ENCODE measurements at regions not wholly inside any gene's neighbourhood (a gene's known extent, or its start where the extent isn't known, plus 50 kb on each side); places are given as distances from the start of the nearest gene placed in this dataset.

DNA sequence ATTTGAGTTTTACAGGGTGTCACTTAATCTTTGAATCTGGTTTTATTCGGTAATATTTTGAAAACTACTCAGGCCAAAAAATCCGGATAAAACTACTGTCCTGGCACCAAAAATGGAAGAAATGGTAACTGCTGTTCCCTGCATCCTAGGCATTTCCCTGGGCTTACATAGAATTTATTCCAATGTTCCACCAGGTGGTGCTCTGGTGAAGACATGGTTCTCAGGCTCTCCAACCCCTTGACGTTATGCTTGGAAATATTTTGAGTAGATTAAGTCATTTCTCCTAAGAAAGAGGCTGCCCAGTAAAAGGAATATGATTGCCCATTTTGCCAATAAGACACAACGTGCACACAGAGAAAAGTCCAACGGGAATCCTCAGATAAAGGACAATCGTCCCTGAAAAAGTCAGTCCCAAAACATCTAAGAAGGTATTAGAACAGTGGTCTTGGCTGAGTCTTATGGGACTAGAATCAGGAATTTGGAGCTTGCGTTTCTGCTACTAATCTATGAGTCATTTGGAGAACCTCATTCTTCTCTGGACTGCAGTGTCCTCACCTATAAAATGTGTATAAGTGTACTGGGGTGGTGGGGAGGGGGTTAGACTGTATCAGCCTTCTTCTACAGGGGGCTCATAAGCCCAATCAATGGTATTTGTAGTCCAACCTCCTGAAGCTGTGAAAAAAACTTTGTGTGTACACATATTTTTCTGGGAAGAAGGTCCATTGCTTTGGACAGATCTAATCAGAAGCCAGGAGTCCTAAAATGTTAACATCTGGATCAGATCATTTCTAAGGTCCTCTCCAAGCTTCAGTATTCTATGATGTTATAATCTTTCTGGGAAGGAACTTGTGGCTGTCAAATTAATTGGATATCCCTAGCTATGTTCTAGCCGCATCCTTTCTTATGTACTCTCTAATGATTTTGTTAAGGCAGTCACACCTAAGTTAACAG, 131.0 kb upstream of the BMP2 start:
- Histone ChIP-seq H3K9me3 (ENCODE audit: control insufficient read depth in 2 of 2, insufficient read depth in 1 of 2, low read length in 1 of 2) (no peaks in the 10 kb centered on the region), H3K4me3 (ENCODE audit: low read length in 2 of 2) (no peak overlapping the region), H3K27ac (ENCODE audit: low read depth in 1 of 2, low read length in 1 of 2) (no peak overlapping the region), H3K4me1 (ENCODE audit: control insufficient read depth in 2 of 2, insufficient read depth in 2 of 2, low read length in 2 of 2) (no peaks in the 10 kb centered on the region), H3K27me3 (ENCODE audit: control insufficient read depth in 2 of 2, insufficient read depth in 1 of 2, low read length in 1 of 2) (no peaks in the 10 kb centered on the region), H3K36me3 (ENCODE audit: control insufficient read depth in 2 of 2, insufficient read depth in 2 of 2, low read length in 1 of 2) (no peaks in the 10 kb centered on the region)
- no peak for DNase-seq (ENCODE audit: low read depth in 6 of 9, low spot score in 9 of 9)
- WGBS = 66% methylated on average over 8 of the region's 8 CpGs

DNA sequence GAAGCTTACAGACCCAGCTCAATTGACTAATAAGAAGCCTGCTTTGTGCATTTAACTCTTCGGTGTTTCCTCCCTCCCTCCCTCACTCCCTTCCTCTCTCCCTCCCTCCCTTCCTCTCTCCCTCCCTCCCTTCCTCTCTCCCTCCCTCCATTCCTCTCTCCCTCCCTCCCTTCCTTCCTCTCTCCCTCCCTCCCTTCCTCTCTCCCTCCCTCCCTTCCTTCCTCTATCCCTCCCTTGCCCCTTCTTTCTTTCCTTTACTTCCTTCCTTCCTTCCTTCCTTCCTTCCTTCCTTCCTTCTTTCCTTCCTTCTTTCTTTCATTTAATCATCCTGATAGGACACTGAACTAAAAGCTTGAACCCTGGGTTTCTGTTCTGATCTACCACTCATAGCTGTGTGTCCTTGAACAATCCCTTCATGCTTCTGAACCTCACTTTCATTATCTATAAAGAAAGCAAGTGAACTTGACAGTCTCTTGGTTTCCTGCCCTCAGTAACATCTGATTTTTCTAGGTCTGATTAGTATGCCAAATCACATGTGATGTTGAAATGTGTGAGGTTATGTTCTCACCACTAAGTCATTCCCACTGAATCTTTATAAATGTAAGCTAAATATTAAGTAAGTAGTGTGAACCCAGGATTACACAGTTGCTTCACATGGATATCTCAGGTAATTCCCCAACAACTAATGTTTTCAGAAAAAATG, 132.3 kb upstream of the BMP2 start:
- no peaks in the 10 kb centered on the region for H3K9me3 ChIP-seq (ENCODE audit: control insufficient read depth in 2 of 2, insufficient read depth in 1 of 2, low read length in 1 of 2)
- 94% methylated on average over 1 of the region's 1 CpG for WGBS
- H3K27me3 ChIP-seq (ENCODE audit: control insufficient read depth in 2 of 2, insufficient read depth in 1 of 2, low read length in 1 of 2) = no peaks in the 10 kb centered on the region
- no peaks in the 10 kb centered on the region for H3K4me1 ChIP-seq (ENCODE audit: control insufficient read depth in 2 of 2, insufficient read depth in 2 of 2, low read length in 2 of 2)
- no peak overlapping the region for H3K27ac ChIP-seq (ENCODE audit: low read depth in 1 of 2, low read length in 1 of 2)
- no peaks in the 10 kb centered on the region for H3K36me3 ChIP-seq (ENCODE audit: control insufficient read depth in 2 of 2, insufficient read depth in 2 of 2, low read length in 1 of 2)
- DNase-seq (ENCODE audit: low read depth in 6 of 9, low spot score in 9 of 9) = no peak
- H3K4me3 ChIP-seq (ENCODE audit: low read length in 2 of 2) = no peak overlapping the region

DNA sequence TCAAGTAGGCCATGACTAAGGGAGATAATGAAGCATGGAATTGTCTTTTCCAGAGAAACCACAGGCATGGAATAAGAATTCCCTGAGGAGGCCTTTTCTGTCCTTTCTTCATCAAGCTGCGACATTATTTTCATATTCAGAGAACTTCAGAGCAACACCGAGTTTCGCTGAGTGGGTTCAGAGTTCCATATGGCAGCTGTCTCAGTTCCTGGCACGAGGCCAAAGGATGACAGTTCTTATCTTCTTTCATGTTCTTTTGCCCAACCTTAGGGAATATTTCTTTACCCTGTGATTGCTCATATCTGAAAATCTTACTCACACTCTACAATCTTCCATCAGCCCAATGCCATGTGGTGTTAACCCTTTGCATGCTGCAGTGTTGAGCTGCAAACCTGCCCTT, 135.3 kb upstream of the BMP2 start:
- no peak for DNase-seq (ENCODE audit: low read depth in 6 of 9, low spot score in 9 of 9)
- Histone ChIP-seq H3K27ac (ENCODE audit: low read depth in 1 of 2, low read length in 1 of 2) (no peak overlapping the region), H3K36me3 (ENCODE audit: control insufficient read depth in 2 of 2, insufficient read depth in 2 of 2, low read length in 1 of 2) (no peaks in the 10 kb centered on the region), H3K9me3 (ENCODE audit: control insufficient read depth in 2 of 2, insufficient read depth in 1 of 2, low read length in 1 of 2) (no peaks in the 10 kb centered on the region), H3K4me1 (ENCODE audit: control insufficient read depth in 2 of 2, insufficient read depth in 2 of 2, low read length in 2 of 2) (no peaks in the 10 kb centered on the region), H3K27me3 (ENCODE audit: control insufficient read depth in 2 of 2, insufficient read depth in 1 of 2, low read length in 1 of 2) (no peaks in the 10 kb centered on the region), H3K4me3 (ENCODE audit: low read length in 2 of 2) (no peak overlapping the region)
- 91% methylated on average over 4 of the region's 4 CpGs for WGBS

DNA sequence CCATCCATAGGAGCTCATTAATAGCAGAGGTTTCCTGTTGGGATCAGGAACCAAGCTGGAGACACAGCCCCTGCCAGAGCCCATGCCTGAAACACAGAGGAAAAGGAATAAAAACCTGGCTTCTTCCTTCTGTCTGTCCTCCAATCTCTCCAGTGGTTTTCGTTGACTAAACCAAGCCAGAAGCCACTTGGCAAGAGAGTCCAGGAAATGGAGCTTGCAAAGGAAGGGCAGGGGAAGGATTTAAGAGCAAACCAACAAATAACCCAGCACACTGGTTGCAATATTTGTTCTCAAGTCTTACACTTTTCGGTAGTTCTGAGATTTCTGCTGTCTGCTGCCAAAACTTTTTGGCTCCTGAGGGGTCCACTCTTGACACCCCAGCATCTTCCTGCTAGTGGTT, 137.0 kb upstream of the BMP2 start:
- 69% methylated on average over 2 of the region's 2 CpGs for WGBS
- no peak for DNase-seq (ENCODE audit: low read depth in 6 of 9, low spot score in 9 of 9)
- no peaks in the 10 kb centered on the region for H3K4me1 ChIP-seq (ENCODE audit: control insufficient read depth in 2 of 2, insufficient read depth in 2 of 2, low read length in 2 of 2)

DNA sequence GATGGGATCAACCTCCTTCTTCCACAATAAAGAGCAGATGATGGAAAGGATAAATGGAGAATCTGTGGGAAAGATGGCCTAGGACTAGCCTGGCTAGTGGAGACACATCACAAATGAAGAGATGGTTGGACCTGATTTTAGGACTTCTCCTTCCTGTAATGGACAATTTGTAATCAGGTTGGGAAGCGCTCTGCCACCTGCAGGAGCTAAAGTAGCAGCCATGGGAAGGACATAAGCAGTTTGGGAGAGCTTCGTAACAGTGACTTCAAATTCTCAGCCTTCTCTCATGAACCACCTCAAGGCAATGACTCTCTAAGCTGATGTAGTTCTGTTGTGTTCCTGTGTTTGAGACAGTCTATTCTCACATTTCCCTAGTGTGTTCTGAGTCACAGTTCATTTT, 137.9 kb upstream of the BMP2 start:
- 97% methylated on average over 2 of the region's 2 CpGs for WGBS
- Histone ChIP-seq H3K9me3 (ENCODE audit: control insufficient read depth in 2 of 2, insufficient read depth in 1 of 2, low read length in 1 of 2) (no peaks in the 10 kb centered on the region), H3K27ac (ENCODE audit: low read depth in 1 of 2, low read length in 1 of 2) (no peak overlapping the region), H3K4me1 (ENCODE audit: control insufficient read depth in 2 of 2, insufficient read depth in 2 of 2, low read length in 2 of 2) (no peaks in the 10 kb centered on the region), H3K27me3 (ENCODE audit: control insufficient read depth in 2 of 2, insufficient read depth in 1 of 2, low read length in 1 of 2) (no peaks in the 10 kb centered on the region), H3K36me3 (ENCODE audit: control insufficient read depth in 2 of 2, insufficient read depth in 2 of 2, low read length in 1 of 2) (no peaks in the 10 kb centered on the region), H3K4me3 (ENCODE audit: low read length in 2 of 2) (no peak overlapping the region)
- DNase-seq (ENCODE audit: low read depth in 6 of 9, low spot score in 9 of 9) = no peak

More for the DNA sequence above, 137.0 kb upstream of the BMP2 start:
- H3K4me3 ChIP-seq (ENCODE audit: low read length in 2 of 2) = no peak overlapping the region
- no peaks in the 10 kb centered on the region for H3K9me3 ChIP-seq (ENCODE audit: control insufficient read depth in 2 of 2, insufficient read depth in 1 of 2, low read length in 1 of 2)
- H3K27ac ChIP-seq (ENCODE audit: low read depth in 1 of 2, low read length in 1 of 2) = no peak overlapping the region
- no peaks in the 10 kb centered on the region for H3K27me3 ChIP-seq (ENCODE audit: control insufficient read depth in 2 of 2, insufficient read depth in 1 of 2, low read length in 1 of 2)
- H3K36me3 ChIP-seq (ENCODE audit: control insufficient read depth in 2 of 2, insufficient read depth in 2 of 2, low read length in 1 of 2) = no peaks in the 10 kb centered on the region

DNA sequence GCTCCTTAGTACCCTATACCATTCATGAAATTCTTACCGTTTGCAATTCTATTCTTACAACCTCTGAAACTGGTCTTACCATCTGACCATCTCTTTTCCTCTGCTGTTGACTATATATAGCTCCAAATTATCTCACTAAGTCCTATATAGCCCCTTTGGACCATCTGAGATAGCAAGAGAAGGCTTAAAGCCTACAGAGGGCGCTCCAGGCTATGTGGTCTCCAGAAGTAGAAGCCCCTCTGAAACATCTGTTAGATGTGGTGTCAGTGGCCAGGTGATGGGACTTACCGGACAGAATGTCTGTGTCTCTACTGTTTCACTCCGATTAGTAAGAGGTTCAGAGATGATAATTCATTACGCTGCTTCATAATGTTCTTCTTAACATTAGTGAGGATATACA, 140.7 kb upstream of the BMP2 start:
- no peak for DNase-seq (ENCODE audit: low read depth in 6 of 9, low spot score in 9 of 9)
- Histone ChIP-seq H3K27me3 (ENCODE audit: control insufficient read depth in 2 of 2, insufficient read depth in 1 of 2, low read length in 1 of 2) (no peaks in the 10 kb centered on the region), H3K36me3 (ENCODE audit: control insufficient read depth in 2 of 2, insufficient read depth in 2 of 2, low read length in 1 of 2) (no peaks in the 10 kb centered on the region), H3K9me3 (ENCODE audit: control insufficient read depth in 2 of 2, insufficient read depth in 1 of 2, low read length in 1 of 2) (no peaks in the 10 kb centered on the region), H3K4me3 (ENCODE audit: low read length in 2 of 2) (no peak overlapping the region), H3K27ac (ENCODE audit: low read depth in 1 of 2, low read length in 1 of 2) (no peak overlapping the region), H3K4me1 (ENCODE audit: control insufficient read depth in 2 of 2, insufficient read depth in 2 of 2, low read length in 2 of 2) (no peaks in the 10 kb centered on the region)
- 81% methylated on average over 5 of the region's 5 CpGs for WGBS

DNA sequence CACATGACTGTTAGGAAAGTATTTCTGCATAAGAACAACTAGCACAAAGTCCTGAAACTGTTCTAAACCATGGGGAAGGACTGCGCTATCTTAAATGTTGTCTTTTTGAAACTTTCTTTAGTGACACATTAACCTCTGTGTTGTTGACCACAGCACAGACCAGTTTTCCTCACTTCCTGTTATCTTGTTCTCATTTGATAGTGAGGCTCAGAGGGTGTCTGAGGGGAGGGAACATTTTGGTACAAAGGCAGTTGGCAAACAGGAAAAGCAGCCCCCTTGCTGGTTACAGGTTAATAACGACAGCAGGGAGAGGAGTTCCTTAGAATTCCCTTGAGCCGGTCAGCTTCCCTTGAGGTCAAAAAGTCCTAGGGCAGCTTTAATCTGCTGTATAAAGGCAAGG, 143.5 kb upstream of the BMP2 start:
- Histone ChIP-seq H3K27me3 (ENCODE audit: control insufficient read depth in 2 of 2, insufficient read depth in 1 of 2, low read length in 1 of 2) (no peaks in the 10 kb centered on the region), H3K4me1 (ENCODE audit: control insufficient read depth in 2 of 2, insufficient read depth in 2 of 2, low read length in 2 of 2) (no peaks in the 10 kb centered on the region), H3K27ac (ENCODE audit: low read depth in 1 of 2, low read length in 1 of 2) (no peak overlapping the region), H3K4me3 (ENCODE audit: low read length in 2 of 2) (no peak overlapping the region), H3K9me3 (ENCODE audit: control insufficient read depth in 2 of 2, insufficient read depth in 1 of 2, low read length in 1 of 2) (no peaks in the 10 kb centered on the region), H3K36me3 (ENCODE audit: control insufficient read depth in 2 of 2, insufficient read depth in 2 of 2, low read length in 1 of 2) (no peaks in the 10 kb centered on the region)
- no peak for DNase-seq (ENCODE audit: low read depth in 6 of 9, low spot score in 9 of 9)
- WGBS = 24% methylated on average over 3 of the region's 3 CpGs

DNA sequence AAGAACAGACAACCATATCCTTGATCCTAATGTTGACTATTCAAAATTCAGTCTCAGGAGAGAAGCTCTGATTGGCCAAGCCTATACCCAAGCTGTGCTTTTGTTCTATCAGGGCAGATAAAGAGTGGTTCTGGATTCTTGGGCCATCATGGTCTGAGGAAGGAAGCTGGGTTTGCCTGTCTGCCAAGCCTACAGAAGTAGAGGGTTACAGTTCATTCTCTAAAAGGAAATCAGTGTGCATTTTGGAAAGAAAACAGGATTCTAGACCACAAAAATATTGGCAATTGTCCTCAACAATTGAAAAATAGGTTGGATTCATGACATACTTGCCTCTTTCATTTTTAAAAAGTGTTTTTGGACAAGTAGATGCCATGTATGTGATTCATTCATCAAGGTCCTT, 145.4 kb upstream of the BMP2 start:
- Histone ChIP-seq H3K4me1 (ENCODE audit: control insufficient read depth in 2 of 2, insufficient read depth in 2 of 2, low read length in 2 of 2) (no peaks in the 10 kb centered on the region), H3K36me3 (ENCODE audit: control insufficient read depth in 2 of 2, insufficient read depth in 2 of 2, low read length in 1 of 2) (no peaks in the 10 kb centered on the region), H3K27ac (ENCODE audit: low read depth in 1 of 2, low read length in 1 of 2) (no peak overlapping the region), H3K9me3 (ENCODE audit: control insufficient read depth in 2 of 2, insufficient read depth in 1 of 2, low read length in 1 of 2) (no peaks in the 10 kb centered on the region), H3K4me3 (ENCODE audit: low read length in 2 of 2) (no peak overlapping the region), H3K27me3 (ENCODE audit: control insufficient read depth in 2 of 2, insufficient read depth in 1 of 2, low read length in 1 of 2) (no peaks in the 10 kb centered on the region)
- DNase-seq (ENCODE audit: low read depth in 6 of 9, low spot score in 9 of 9) = no peak

DNA sequence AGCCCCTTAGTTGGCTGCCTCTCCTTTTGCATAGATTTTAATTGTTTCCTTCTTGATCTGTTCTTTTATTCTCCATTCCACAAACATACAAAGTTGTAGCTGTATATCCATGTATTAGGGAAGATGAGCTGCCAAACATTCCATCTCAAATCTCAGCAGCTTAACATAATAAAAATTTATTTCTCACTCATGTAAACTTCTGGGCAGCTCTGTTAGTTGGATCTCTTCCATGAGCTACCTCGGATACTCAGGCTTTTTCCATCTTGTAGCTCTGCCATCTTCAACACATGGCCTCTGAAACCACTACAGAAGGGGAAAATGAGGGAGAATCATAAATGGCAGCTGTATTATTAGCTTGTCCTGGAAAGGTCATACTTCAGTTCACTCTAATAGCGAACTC, 149.4 kb upstream of the BMP2 start:
- Histone ChIP-seq H3K9me3 (ENCODE audit: control insufficient read depth in 2 of 2, insufficient read depth in 1 of 2, low read length in 1 of 2) (no peaks in the 10 kb centered on the region), H3K4me1 (ENCODE audit: control insufficient read depth in 2 of 2, insufficient read depth in 2 of 2, low read length in 2 of 2) (no peaks in the 10 kb centered on the region), H3K27me3 (ENCODE audit: control insufficient read depth in 2 of 2, insufficient read depth in 1 of 2, low read length in 1 of 2) (no peaks in the 10 kb centered on the region), H3K36me3 (ENCODE audit: control insufficient read depth in 2 of 2, insufficient read depth in 2 of 2, low read length in 1 of 2) (no peaks in the 10 kb centered on the region), H3K27ac (ENCODE audit: low read depth in 1 of 2, low read length in 1 of 2) (no peak overlapping the region), H3K4me3 (ENCODE audit: low read length in 2 of 2) (no peak overlapping the region)
- DNase-seq (ENCODE audit: low read depth in 6 of 9, low spot score in 9 of 9) = no peak
- WGBS = 94% methylated on average over 2 of the region's 2 CpGs

All from thymus (tissue), 11 donors.